Gastroesophageal sphincter (tissue), 4 donors: ENCODE measurements at regions not wholly inside any gene's neighbourhood (a gene's known extent, or its start where the extent isn't known, plus 50 kb on each side); places are given as distances from the start of the nearest gene placed in this dataset.
"Not testable (repeated sequence)": the region's sequence is repeated elsewhere in the genome, so short reads cannot be mapped to it uniquely, and the experiment has no call there.

Experiments used
- ATAC-seq: fragments of 150-250 bp; one replicate; pipeline ENCODE4 v1.9.1; 2016; ENCODE audit warnings: mild to moderate bottlenecking, moderate library complexity
- H3K27ac ChIP-seq, 4 donors: fragments of 200-600 bp; sonication (generic) in 3 of 4; 1 replicate in 3 of 4; 2 replicates in 1 of 4; pipeline ENCODE4 v1.5.1; 2016 to 2019
- H3K27me3 ChIP-seq: fragments of 200-600 bp; sonication (generic); one replicate; pipeline ENCODE4 v1.5.1; 2019
- H3K36me3 ChIP-seq, 2 donors: fragments of 200-600 bp; sonication (generic); one replicate each; pipeline ENCODE4 v1.5.1; 2019; ENCODE audit warnings: control low read depth in 1 of 2
- H3K4me1 ChIP-seq, 3 donors: fragments of 200-600 bp; sonication (generic); 1 replicate in 2 of 3; 2 replicates in 1 of 3; pipeline ENCODE4 v1.5.1; 2016 to 2019; ENCODE audit warnings: control low read depth in 2 of 3
- H3K4me3 ChIP-seq, 2 donors: fragments of 200-600 bp; sonication (generic); one replicate each; pipeline ENCODE4 v1.5.1; 2019; ENCODE audit warnings: mild to moderate bottlenecking in 1 of 2, moderate library complexity in 1 of 2
- H3K9me3 ChIP-seq, 3 donors: fragments of 200-600 bp; sonication (generic); one replicate each; pipeline ENCODE4 v1.5.1; 2017 to 2019; ENCODE audit warnings: control low read depth in 2 of 3
- CTCF ChIP-seq, 4 experiments: fragments of 200-600 bp in 2 of 4; fragments of 450-650 bp in 2 of 4; sonication (generic) in 1 of 4; IDR thresholded peaks; one replicate each; pipeline ENCODE4 v1.5.1; 2017 to 2019; ENCODE audit warnings: antibody characterized with exemption in 4 of 4, mild to moderate bottlenecking in 2 of 4, moderate library complexity in 2 of 4
- EP300 ChIP-seq: sonication (generic); formaldehyde crosslinking; IDR thresholded peaks from one replicate; pipeline ENCODE4 v1.6.1; 2017; ENCODE audit warnings: antibody characterized with exemption, mild to moderate bottlenecking
- POLR2A ChIP-seq, 2 donors: fragments of 450-650 bp; IDR thresholded peaks; one replicate each; pipeline ENCODE4 v1.6.1; 2017; ENCODE audit warnings: antibody characterized with exemption in 2 of 2, mild to moderate bottlenecking in 2 of 2, moderate library complexity in 1 of 2
- POLR2AphosphoS5 ChIP-seq: sonication (generic); formaldehyde crosslinking; IDR thresholded peaks from one replicate; pipeline ENCODE4 v1.6.1; 2017; ENCODE audit warnings: antibody characterized with exemption
- WGBS, 2 donors: methylation state at CpG; one replicate each; pipeline ENCODE4 v1.1.5; 2018; ENCODE audit warnings: low coverage in 1 of 2; 5-methylcytosine and 5-hydroxymethylcytosine counted together

GRCh38 chr14:41457393-41457792 is 149.3 kb upstream of the LRFN5 start:
- H3K4me1 ChIP-seq, result no peaks in the 10 kb centered on the region
- no peak overlapping the region for H3K27ac ChIP-seq
- H3K9me3 ChIP-seq, result no peaks in the 10 kb centered on the region
- ATAC-seq, result no peak
- 83 to 88% methylated on average over 1 of the region's 1 CpG for WGBS, 2 donors
- no peak overlapping the region for H3K4me3 ChIP-seq
- TF ChIP-seq POLR2A (IDR thresholded peaks at IDR 0.05) (no peak), POLR2AphosphoS5 (no peak), EP300 (no peak), CTCF (IDR thresholded peaks at IDR 0.05) (no peak)
- no peaks in the 10 kb centered on the region for H3K36me3 ChIP-seq
- no peaks in the 10 kb centered on the region for H3K27me3 ChIP-seq

- TF ChIP-seq POLR2A (IDR thresholded peaks at IDR 0.05) (no peak), EP300 (no peak), CTCF (IDR thresholded peaks at IDR 0.05) (no peak), POLR2AphosphoS5 (no peak)
- Histone ChIP-seq H3K27ac (no peak overlapping the region), H3K4me1 (no peaks in the 10 kb centered on the region), H3K4me3 (no peak overlapping the region), H3K9me3 (no peaks in the 10 kb centered on the region), H3K27me3 (no peaks in the 10 kb centered on the region), H3K36me3 (no peaks in the 10 kb centered on the region)
- ATAC-seq, result no peak
- WGBS, 2 donors, result 45 to 51% methylated on average over 2 to 3 of the region's 3 CpGs
Measured at GRCh38 chr14:41449066-41449465, 157.6 kb upstream of the LRFN5 start.

- no peak for ATAC-seq
- WGBS, 2 donors, result 29 to 34% methylated on average over 2 of the region's 2 CpGs
- Histone ChIP-seq H3K4me1 (no peaks in the 10 kb centered on the region), H3K36me3 (no peaks in the 10 kb centered on the region), H3K27me3 (no peaks in the 10 kb centered on the region), H3K27ac (no peak overlapping the region), H3K4me3 (no peak overlapping the region), H3K9me3 (no peaks in the 10 kb centered on the region)
- no peak for TF ChIP-seq POLR2A (IDR thresholded peaks at IDR 0.05)
- TF ChIP-seq EP300, result no peak
- no peak for TF ChIP-seq POLR2AphosphoS5
- TF ChIP-seq CTCF (IDR thresholded peaks at IDR 0.05), result no peak
Measured at GRCh38 chr14:41446008-41446407, 160.7 kb upstream of the LRFN5 start.

- 45 to 66% methylated on average over 3 of the region's 3 CpGs for WGBS, 2 donors
- H3K4me1 ChIP-seq, result no peaks in the 10 kb centered on the region
- H3K36me3 ChIP-seq, result no peaks in the 10 kb centered on the region
- no peaks in the 10 kb centered on the region for H3K9me3 ChIP-seq
- no peak for ATAC-seq
- TF ChIP-seq POLR2A (IDR thresholded peaks at IDR 0.05), result no peak
- no peaks in the 10 kb centered on the region for H3K27me3 ChIP-seq
- H3K27ac ChIP-seq, result no peak overlapping the region
- H3K4me3 ChIP-seq, result no peak overlapping the region
Measured at GRCh38 chr14:41423503-41423902, 183.2 kb upstream of the LRFN5 start.

- H3K27ac ChIP-seq, H3K9me3 ChIP-seq, H3K27me3 ChIP-seq, H3K36me3 ChIP-seq, H3K4me1 ChIP-seq, ATAC-seq, H3K4me3 ChIP-seq: not testable (repeated sequence)
- WGBS, 2 donors, result 92 to 98% methylated on average over 1 to 5 of the region's 6 CpGs
Measured at GRCh38 chr14:41421308-41421707, 185.4 kb upstream of the LRFN5 start.

- Histone ChIP-seq H3K4me1 (no peaks in the 10 kb centered on the region), H3K36me3 (no peaks in the 10 kb centered on the region), H3K27ac (no peak overlapping the region), H3K27me3 (no peaks in the 10 kb centered on the region), H3K4me3 (no peak overlapping the region), H3K9me3 (no peaks in the 10 kb centered on the region)
- ATAC-seq, result no peak
- no peak for TF ChIP-seq EP300
- TF ChIP-seq POLR2A (IDR thresholded peaks at IDR 0.05), result no peak
- TF ChIP-seq CTCF (IDR thresholded peaks at IDR 0.05), result no peak
- TF ChIP-seq POLR2AphosphoS5, result no peak
- 91 to 94% methylated on average over 4 of the region's 4 CpGs for WGBS, 2 donors
Measured at GRCh38 chr14:41419709-41420108, 187.0 kb upstream of the LRFN5 start.
